Neural crest cell (in vitro differentiated cells): ENCODE measurements at regions not wholly inside any gene's neighbourhood (a gene's known extent, or its start where the extent isn't known, plus 50 kb on each side); places are given as distances from the start of the nearest gene placed in this dataset.

ENCODE experiments used
- DNase-seq: peaks from one replicate; pipeline ENCODE4 v3.0.0; 2021; ENCODE audit warnings: low read depth, mixed read lengths, low spot score
- H3K27ac Mint-ChIP-seq: one replicate; pipeline ENCODE4 v1.8.0; 2021; ENCODE audit warnings: mild to moderate bottlenecking, mixed read lengths; ENCODE audit not compliant: unreplicated experiment
- H3K27me3 Mint-ChIP-seq: 2 replicates; pipeline ENCODE4 v1.8.0; 2021; ENCODE audit warnings: low read depth, mild to moderate bottlenecking, mixed read lengths
- H3K36me3 Mint-ChIP-seq: 2 replicates; pipeline ENCODE4 v1.8.0; 2021; ENCODE audit warnings: low read depth, mild to moderate bottlenecking, mixed read lengths
- H3K4me1 Mint-ChIP-seq: 2 replicates; pipeline ENCODE4 v1.8.0; 2021; ENCODE audit warnings: mixed read lengths
- H3K4me3 Mint-ChIP-seq: one replicate; pipeline ENCODE4 v1.8.0; 2021; ENCODE audit warnings: mild to moderate bottlenecking, mixed read lengths
- H3K9me3 Mint-ChIP-seq: 2 replicates; pipeline ENCODE4 v1.8.0; 2021; ENCODE audit warnings: mixed read lengths
- TF ChIP-seq, protein P1 (sequence below): fragments of 200-600 bp; sonication (generic); conservative IDR thresholded peaks from 2 replicates; pipeline ENCODE4 v1.5.0; 2021; ENCODE audit warnings: antibody characterized with exemption, mild to moderate bottlenecking

- no peak overlapping the region for H3K4me3 Mint-ChIP-seq
- TF ChIP-seq, protein P1, sequence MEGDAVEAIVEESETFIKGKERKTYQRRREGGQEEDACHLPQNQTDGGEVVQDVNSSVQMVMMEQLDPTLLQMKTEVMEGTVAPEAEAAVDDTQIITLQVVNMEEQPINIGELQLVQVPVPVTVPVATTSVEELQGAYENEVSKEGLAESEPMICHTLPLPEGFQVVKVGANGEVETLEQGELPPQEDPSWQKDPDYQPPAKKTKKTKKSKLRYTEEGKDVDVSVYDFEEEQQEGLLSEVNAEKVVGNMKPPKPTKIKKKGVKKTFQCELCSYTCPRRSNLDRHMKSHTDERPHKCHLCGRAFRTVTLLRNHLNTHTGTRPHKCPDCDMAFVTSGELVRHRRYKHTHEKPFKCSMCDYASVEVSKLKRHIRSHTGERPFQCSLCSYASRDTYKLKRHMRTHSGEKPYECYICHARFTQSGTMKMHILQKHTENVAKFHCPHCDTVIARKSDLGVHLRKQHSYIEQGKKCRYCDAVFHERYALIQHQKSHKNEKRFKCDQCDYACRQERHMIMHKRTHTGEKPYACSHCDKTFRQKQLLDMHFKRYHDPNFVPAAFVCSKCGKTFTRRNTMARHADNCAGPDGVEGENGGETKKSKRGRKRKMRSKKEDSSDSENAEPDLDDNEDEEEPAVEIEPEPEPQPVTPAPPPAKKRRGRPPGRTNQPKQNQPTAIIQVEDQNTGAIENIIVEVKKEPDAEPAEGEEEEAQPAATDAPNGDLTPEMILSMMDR = no peak
Measured at GRCh38 chr14:38856798-38857197, 246.2 kb downstream of the SEC23A start.

DNA sequence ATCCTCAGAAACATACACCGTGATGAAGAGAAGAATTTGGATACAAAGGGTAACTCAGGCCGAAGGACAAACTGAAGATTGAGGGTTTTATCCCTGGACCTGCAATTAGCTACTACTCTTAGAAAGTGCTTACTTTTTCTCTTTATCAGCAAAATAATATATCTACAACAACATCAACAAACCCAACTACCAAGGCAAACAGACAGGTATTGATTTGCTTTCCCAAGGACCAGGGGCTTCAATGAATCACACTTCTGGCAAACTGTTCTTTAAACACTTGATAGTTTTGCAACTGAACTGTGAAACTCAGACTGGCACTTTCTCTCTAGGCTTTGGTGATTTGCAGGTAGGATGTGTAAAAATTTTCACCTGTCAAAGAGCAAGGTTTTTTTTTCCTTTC is 247.5 kb downstream of the SEC23A start:
- no peaks in the 10 kb centered on the region for H3K4me1 Mint-ChIP-seq
- no peak for DNase-seq
- TF ChIP-seq, protein P1 = no peak
- H3K36me3 Mint-ChIP-seq = no peaks in the 10 kb centered on the region
- H3K27ac Mint-ChIP-seq = no peak overlapping the region
- no peak overlapping the region for H3K4me3 Mint-ChIP-seq
- peaks cover 6% of the 10 kb centered on the region for H3K9me3 Mint-ChIP-seq
- H3K27me3 Mint-ChIP-seq = no peaks in the 10 kb centered on the region

More at GRCh38 chr14:38856798-38857197, 246.2 kb downstream of the SEC23A start:
- DNase-seq = no peak
- Mint-ChIP-seq H3K36me3 (no peaks in the 10 kb centered on the region), H3K27me3 (no peaks in the 10 kb centered on the region), H3K4me1 (no peaks in the 10 kb centered on the region), H3K9me3 (peaks cover 6% of the 10 kb centered on the region), H3K27ac (no peak overlapping the region)

DNA sequence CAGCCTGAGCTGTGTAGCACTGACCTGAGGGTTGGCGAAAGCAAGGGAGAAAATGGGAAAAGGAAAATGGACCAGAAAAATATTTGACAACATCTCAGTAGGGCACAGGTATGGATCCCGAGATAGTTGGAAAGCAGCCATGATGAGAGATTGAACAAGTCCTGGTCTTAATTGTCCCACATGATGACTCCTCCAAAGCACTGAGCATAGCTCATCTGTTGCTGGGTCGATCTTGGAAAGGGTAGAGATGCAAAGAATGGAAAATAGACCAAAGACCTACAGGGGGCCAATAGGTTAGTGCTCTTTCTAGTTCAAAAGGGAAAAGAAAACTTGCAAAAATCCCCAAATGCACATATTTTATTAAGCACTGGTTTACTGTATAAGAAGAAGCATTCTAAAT is 251.9 kb downstream of the SEC23A start:
- no peak for DNase-seq
- Mint-ChIP-seq H3K36me3 (no peaks in the 10 kb centered on the region), H3K27me3 (no peaks in the 10 kb centered on the region), H3K27ac (no peak overlapping the region), H3K4me1 (peaks cover 11% of the 10 kb centered on the region), H3K4me3 (no peak overlapping the region), H3K9me3 (no peaks in the 10 kb centered on the region)
- TF ChIP-seq, protein P1 = no peak

DNA sequence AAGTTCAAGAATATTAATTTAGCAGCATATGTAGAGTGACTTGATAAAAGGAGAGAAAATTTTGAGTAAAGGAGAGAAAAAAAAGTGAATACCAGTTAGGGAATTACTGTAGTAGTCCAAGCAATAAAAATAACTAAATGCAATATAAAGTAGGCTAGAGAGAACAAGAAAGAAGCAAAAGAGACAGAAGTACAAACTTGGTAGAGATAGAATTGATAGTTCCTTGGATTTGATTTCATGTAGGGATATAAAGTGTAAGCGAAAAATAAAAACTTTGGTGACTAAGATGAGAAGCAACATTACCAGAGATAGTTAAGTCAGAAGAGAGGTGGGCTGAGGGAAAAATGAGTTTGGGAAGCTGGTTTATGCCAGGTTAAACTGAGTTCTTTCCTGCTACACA is 252.4 kb downstream of the SEC23A start:
- Mint-ChIP-seq H3K27ac (no peak overlapping the region), H3K9me3 (no peaks in the 10 kb centered on the region), H3K4me1 (peaks cover 11% of the 10 kb centered on the region), H3K4me3 (no peak overlapping the region), H3K27me3 (no peaks in the 10 kb centered on the region), H3K36me3 (no peaks in the 10 kb centered on the region)
- no peak for DNase-seq
- TF ChIP-seq, protein P1 = no peak

GRCh38 chr14:38848243-38848935 is 254.6 kb downstream of the SEC23A start:
- Mint-ChIP-seq H3K4me1 (peaks cover 11% of the 10 kb centered on the region), H3K4me3 (no peak overlapping the region), H3K36me3 (no peaks in the 10 kb centered on the region), H3K27ac (no peak overlapping the region), H3K27me3 (no peaks in the 10 kb centered on the region), H3K9me3 (no peaks in the 10 kb centered on the region)
- no peak for DNase-seq
- TF ChIP-seq, protein P1 = no peak
